Adrenal gland (tissue), 5 donors: ENCODE measurements at regions not wholly inside any gene's neighbourhood (a gene's known extent, or its start where the extent isn't known, plus 50 kb on each side); places are given as distances from the start of the nearest gene placed in this dataset.

Source experiments
- CTCF ChIP-seq, 6 experiments: fragments of 450-650 bp in 4 of 6; fragments of 200-600 bp in 2 of 6; sonication (generic) in 1 of 6; IDR thresholded peaks; 1 replicate in 5 of 6; 2 replicates in 1 of 6; pipeline versions ENCODE4 v1.5.1 to v1.8.0; 2016 to 2021; ENCODE audit warnings: antibody characterized with exemption in 6 of 6, mild to moderate bottlenecking in 2 of 6, moderate library complexity in 1 of 6
- POLR2A ChIP-seq, 2 donors: fragments of 450-650 bp; IDR thresholded peaks; one replicate each; pipeline ENCODE4 v1.6.1; 2017; ENCODE audit warnings: antibody characterized with exemption in 2 of 2, mild to moderate bottlenecking in 2 of 2, moderate library complexity in 1 of 2
- donor health status: DM: no; HTN: no; CAD: no.

- no peak for TF ChIP-seq CTCF (IDR thresholded peaks at IDR 0.05)
- TF ChIP-seq POLR2A (IDR thresholded peaks at IDR 0.05) = no peak
These were observed 54.4 kb upstream of the KRR1 start for GRCh38 chr12:75565795-75566194.
